ENCODE measurements at regions not wholly inside any gene's neighbourhood (a gene's known extent, or its start where the extent isn't known, plus 50 kb on each side); places are given as distances from the start of the nearest gene placed in this dataset.

DNA sequence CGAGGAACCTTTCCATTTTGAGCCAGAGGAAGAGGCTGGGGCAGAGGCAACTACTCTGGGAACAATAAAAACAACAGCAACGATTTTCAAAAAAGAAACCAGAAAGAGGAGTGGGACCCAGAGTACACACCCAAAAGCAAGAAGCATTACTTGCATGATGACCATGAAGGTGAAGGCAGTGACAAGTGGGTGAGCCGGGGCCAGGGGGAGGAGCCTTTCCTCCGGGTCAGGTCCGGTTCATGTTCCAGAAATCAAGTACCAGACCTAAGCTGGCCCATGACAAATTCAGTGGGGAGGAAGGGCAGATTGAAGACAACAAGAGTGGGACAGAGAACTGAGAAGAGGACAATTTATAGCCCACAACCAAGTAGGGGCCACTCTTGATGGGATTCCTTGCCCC lies 77.2 kb upstream of the STT3B start:
- Histone ChIP-seq H3K4me3 (no peak overlapping the region), H3K27ac (no peak overlapping the region), H3K27me3 (no peaks in the 10 kb centered on the region), H3K4me1 (no peaks in the 10 kb centered on the region), H3K36me3 (no peaks in the 10 kb centered on the region), H3K9me3 (no peaks in the 10 kb centered on the region)
- no peak for DNase-seq
- 73 to 85% (median 79%) methylated on average over 5 of the region's 5 CpGs for WGBS, 5 donors
- TF ChIP-seq POLR2A (IDR thresholded peaks at IDR 0.05): no peak
- TF ChIP-seq, protein P1, sequence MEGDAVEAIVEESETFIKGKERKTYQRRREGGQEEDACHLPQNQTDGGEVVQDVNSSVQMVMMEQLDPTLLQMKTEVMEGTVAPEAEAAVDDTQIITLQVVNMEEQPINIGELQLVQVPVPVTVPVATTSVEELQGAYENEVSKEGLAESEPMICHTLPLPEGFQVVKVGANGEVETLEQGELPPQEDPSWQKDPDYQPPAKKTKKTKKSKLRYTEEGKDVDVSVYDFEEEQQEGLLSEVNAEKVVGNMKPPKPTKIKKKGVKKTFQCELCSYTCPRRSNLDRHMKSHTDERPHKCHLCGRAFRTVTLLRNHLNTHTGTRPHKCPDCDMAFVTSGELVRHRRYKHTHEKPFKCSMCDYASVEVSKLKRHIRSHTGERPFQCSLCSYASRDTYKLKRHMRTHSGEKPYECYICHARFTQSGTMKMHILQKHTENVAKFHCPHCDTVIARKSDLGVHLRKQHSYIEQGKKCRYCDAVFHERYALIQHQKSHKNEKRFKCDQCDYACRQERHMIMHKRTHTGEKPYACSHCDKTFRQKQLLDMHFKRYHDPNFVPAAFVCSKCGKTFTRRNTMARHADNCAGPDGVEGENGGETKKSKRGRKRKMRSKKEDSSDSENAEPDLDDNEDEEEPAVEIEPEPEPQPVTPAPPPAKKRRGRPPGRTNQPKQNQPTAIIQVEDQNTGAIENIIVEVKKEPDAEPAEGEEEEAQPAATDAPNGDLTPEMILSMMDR (IDR thresholded peaks at IDR 0.05): no peak
- no peak for TF ChIP-seq EP300 (IDR thresholded peaks at IDR 0.05)
- TF ChIP-seq POLR2AphosphoS5 (IDR thresholded peaks at IDR 0.05): no peak
- intact Hi-C loops (cut with DNase I; ENCODE audit: low total_unique reads): no loop called here

DNA sequence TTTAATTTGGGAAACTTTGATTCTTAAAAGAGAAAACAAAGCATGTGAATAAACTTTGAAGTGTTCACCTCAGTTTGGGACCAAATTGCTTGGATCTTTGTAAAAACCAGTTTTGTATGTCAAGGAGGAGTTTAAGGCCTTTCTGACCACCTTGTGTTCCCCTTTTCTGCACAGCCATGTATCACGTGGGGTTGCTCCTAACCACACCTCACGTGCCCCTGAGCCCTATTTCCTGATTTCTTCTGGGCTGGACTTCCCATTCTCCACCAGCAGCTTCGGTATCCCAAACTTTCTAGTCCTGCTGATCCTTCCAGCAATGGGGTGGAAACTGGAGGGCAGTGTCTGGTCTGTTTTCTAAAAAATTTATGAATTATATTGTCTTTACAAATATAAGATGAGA lies 76.4 kb upstream of the STT3B start:
- 61 to 79% (median 78%) methylated on average over 3 of the region's 3 CpGs for WGBS, 5 donors
- Histone ChIP-seq H3K36me3 (no peaks in the 10 kb centered on the region), H3K4me1 (no peaks in the 10 kb centered on the region), H3K27me3 (no peaks in the 10 kb centered on the region), H3K4me3 (no peak overlapping the region), H3K9me3 (no peaks in the 10 kb centered on the region), H3K27ac (no peak overlapping the region)
- no peak for TF ChIP-seq EP300 (IDR thresholded peaks at IDR 0.05)
- TF ChIP-seq, protein P1 (IDR thresholded peaks at IDR 0.05): no peak
- TF ChIP-seq POLR2A (IDR thresholded peaks at IDR 0.05): no peak
- TF ChIP-seq POLR2AphosphoS5 (IDR thresholded peaks at IDR 0.05): no peak
- intact Hi-C loops (cut with DNase I; ENCODE audit: low total_unique reads): no loop called here
- DNase-seq: no peak

DNA sequence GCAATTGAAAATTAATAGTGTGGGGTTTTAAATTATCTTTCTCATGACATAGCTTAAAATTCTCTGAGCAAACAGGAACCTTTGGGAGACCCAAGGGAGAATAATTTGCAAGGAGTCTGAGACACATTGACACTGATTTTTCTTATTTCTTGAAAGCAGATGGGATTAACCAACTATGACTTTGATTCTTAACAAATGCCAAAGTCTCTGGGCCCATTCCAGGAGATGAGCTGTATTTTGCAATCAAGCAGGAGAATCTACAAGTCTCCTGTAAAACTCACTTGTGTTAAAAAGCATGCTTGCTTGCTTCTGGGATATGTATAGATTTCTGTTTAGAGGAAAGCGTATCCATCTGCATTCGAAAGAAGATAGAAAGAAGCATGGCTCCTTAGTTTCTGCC lies 71.3 kb upstream of the STT3B start:
- Histone ChIP-seq H3K27ac (peak overlapping the region in 1 of 5 donors; percentile 28), H3K36me3 (no peaks in the 10 kb centered on the region), H3K4me1 (peaks cover 0 to 6% (median 0%) of the 10 kb centered on the region in 4 donors), H3K4me3 (no peak overlapping the region), H3K27me3 (no peaks in the 10 kb centered on the region), H3K9me3 (no peaks in the 10 kb centered on the region)
- WGBS, 5 donors: 90 to 97% (median 95%) methylated on average over 2 of the region's 2 CpGs
- TF ChIP-seq EP300 (IDR thresholded peaks at IDR 0.05) (no peak), POLR2AphosphoS5 (IDR thresholded peaks at IDR 0.05) (no peak), POLR2A (IDR thresholded peaks at IDR 0.05) (no peak)
- TF ChIP-seq, protein P1 (IDR thresholded peaks at IDR 0.05): no peak
- DNase-seq: no peak
- intact Hi-C loops (cut with DNase I; ENCODE audit: low total_unique reads): no loop called here

DNA sequence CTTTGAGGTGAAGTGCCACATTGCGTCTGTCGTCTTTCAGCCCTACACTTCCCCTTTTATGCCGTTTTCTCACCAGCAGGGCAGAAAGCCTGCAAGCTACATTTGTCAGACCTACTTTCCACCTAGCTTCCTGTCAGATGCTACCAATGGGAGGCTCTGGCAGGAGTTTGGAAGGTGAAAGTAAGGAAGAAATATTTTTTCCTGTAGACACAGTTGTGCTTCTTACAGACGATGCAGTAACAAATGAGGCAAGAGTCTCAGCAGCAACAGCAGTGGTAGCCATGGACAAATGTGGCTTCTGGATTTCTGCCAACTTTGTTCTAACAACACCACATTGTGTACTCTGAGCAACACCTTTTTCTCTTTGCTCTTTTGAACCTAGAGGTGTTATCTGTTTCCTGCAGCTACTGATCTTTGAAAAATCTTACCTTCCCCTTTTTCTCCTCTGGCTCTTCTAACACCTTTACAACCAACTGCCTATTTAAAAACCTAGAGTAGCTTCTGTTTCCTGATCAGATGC lies 70.6 kb upstream of the STT3B start:
- Histone ChIP-seq H3K36me3 (no peaks in the 10 kb centered on the region), H3K9me3 (no peaks in the 10 kb centered on the region), H3K4me1 (peaks cover 0 to 6% (median 0%) of the 10 kb centered on the region in 4 donors), H3K27ac (peak overlapping the region in 1 of 5 donors; percentile 28), H3K27me3 (no peaks in the 10 kb centered on the region), H3K4me3 (no peak overlapping the region)
- 32 to 46% (median 39%) methylated on average over 4 of the region's 4 CpGs for WGBS, 5 donors
- TF ChIP-seq, protein P1 (IDR thresholded peaks at IDR 0.05): no peak
- TF ChIP-seq POLR2A (IDR thresholded peaks at IDR 0.05): no peak
- no peak for TF ChIP-seq EP300 (IDR thresholded peaks at IDR 0.05)
- TF ChIP-seq POLR2AphosphoS5 (IDR thresholded peaks at IDR 0.05): no peak
- intact Hi-C loops (cut with DNase I; ENCODE audit: low total_unique reads): no loop called here
- DNase-seq: peak in 1 of 2 donors; percentile 73

All from stomach (tissue), 8 donors.